Epithelial cell of esophagus (primary cell): ENCODE measurements at regions not wholly inside any gene's neighbourhood (a gene's known extent, or its start where the extent isn't known, plus 50 kb on each side); places are given as distances from the start of the nearest gene placed in this dataset.

ENCODE experiments used
- DNase-seq: peaks from one replicate; pipeline ENCODE4 v3.0.0; 2010; ENCODE audit warnings: low read depth
- H3K4me3 ChIP-seq: 2 replicates; pipeline ENCODE4 v1.5.1; 2011; ENCODE audit warnings: mild to moderate bottlenecking, low read length, control low read depth
- CTCF ChIP-seq: IDR thresholded peaks from 2 replicates; pipeline ENCODE4 v1.5.1; 2011; ENCODE audit warnings: low read depth, mild to moderate bottlenecking, low read length, control low read depth, inconsistent platforms; ENCODE audit not compliant: insufficient read depth; ENCODE audit errors: missing control alignments

- no peak for TF ChIP-seq CTCF
- H3K4me3 ChIP-seq: no peak overlapping the region
- no peak for DNase-seq
Measured at GRCh38 chr1:81097860-81098259, 702.9 kb upstream of the ADGRL2 start.

GRCh38 chr1:81073580-81073979, 727.2 kb upstream of the ADGRL2 start:
- DNase-seq: peak; percentile 40
- H3K4me3 ChIP-seq: no peak overlapping the region
- no peak for TF ChIP-seq CTCF

- no peak overlapping the region for H3K4me3 ChIP-seq
- no peak for DNase-seq
- TF ChIP-seq CTCF: no peak
Measured at GRCh38 chr1:81071969-81072753, 728.6 kb upstream of the ADGRL2 start.

- no peak for TF ChIP-seq CTCF
- no peak for DNase-seq
- H3K4me3 ChIP-seq: no peak overlapping the region
Measured at GRCh38 chr1:81071072-81071858, 729.5 kb upstream of the ADGRL2 start.

- no peak for TF ChIP-seq CTCF
- H3K4me3 ChIP-seq: no peak overlapping the region
- no peak for DNase-seq
Measured at GRCh38 chr1:81069856-81070255, 730.9 kb upstream of the ADGRL2 start.

- DNase-seq: no peak
- no peak overlapping the region for H3K4me3 ChIP-seq
- no peak for TF ChIP-seq CTCF
Measured at GRCh38 chr1:81068726-81069125, 732.0 kb upstream of the ADGRL2 start.
